K562 (cell line): ENCODE measurements at regions not wholly inside any gene's neighbourhood (a gene's known extent, or its start where the extent isn't known, plus 50 kb on each side); places are given as distances from the start of the nearest gene placed in this dataset.
"Not testable (repeated sequence)": the region's sequence is repeated elsewhere in the genome, so short reads cannot be mapped to it uniquely, and the experiment has no call there.

Experiments used
- ATAC-seq: fragments of 200-7000 bp; cut with Tn5 transposase; 3 replicates; pipeline ENCODE4 v1.9.1; 2020; ENCODE audit warnings: moderate library complexity
- BruUV-seq: library from RNA; stranded (reverse); fragments of 400-500 nt; replicated peaks from 2 replicates; lab custom pipeline; 2021; lab: Mats Ljungman, UMichigan
- CTCF ChIA-PET: fragments of 300-600 bp; formaldehyde crosslinking; extraction: SDS; loops from one replicate; lab custom pipeline; 2021; ENCODE audit warnings: low intra/inter-chr PET ratio; lab: Yijun Ruan, JAX
- POLR2A ChIA-PET: fragments of 300-600, 350-650 bp; sonication (Branson Sonifier 250); formaldehyde crosslinking; extraction: SDS; loops from one replicate; lab custom pipeline; 2021; ENCODE audit warnings: antibody characterized with exemption, inconsistent platforms; lab: Yijun Ruan, JAX
- DNase-seq, 4 experiments: peaks; one replicate each; pipeline versions ENCODE4 v3.0.0 to v3.0.0-alpha.2; 2011 to 2018; ENCODE audit warnings: low spot score in 3 of 4, mixed read lengths in 3 of 4; ENCODE audit errors: extremely low read depth in 1 of 4
- FAIRE-seq: peaks from 2 replicates; lab custom pipeline; 2011; peaks lifted over from hg19 to GRCh38; lab: Jason Lieb, UNC
- H2AFZ ChIP-seq: 2 replicates; pipeline ENCODE4 v1.6.0; 2011; ENCODE audit warnings: low read depth, low read length, control low read depth, inconsistent platforms
- H3K27ac ChIP-seq: fragments of 200-600 bp; 3 replicates; pipeline ENCODE4 v1.8.0; 2011; ENCODE audit warnings: low read depth, mild to moderate bottlenecking, control low read depth, inconsistent platforms, low read length, moderate library complexity, mixed read lengths; ENCODE audit errors: extremely low read depth
- H3K27me3 ChIP-seq, 2 experiments: fragments of 300-600 bp in 1 of 2; 2 replicates in 1 of 2; 3 replicates in 1 of 2; pipeline versions ENCODE4 v1.6.0 to v1.8.0; 2011; ENCODE audit warnings: inconsistent platforms in 2 of 2, low read length in 2 of 2, mild to moderate bottlenecking in 1 of 2, mixed read lengths in 1 of 2, moderate library complexity in 1 of 2; ENCODE audit not compliant: control insufficient read depth in 2 of 2, insufficient read depth in 2 of 2
- H3K36me3 ChIP-seq: fragments of 300-600 bp; 3 replicates; pipeline ENCODE4 v1.8.0; 2011; ENCODE audit warnings: mild to moderate bottlenecking, low read length, inconsistent platforms; ENCODE audit not compliant: control insufficient read depth, insufficient read depth
- H3K4me1 ChIP-seq, 2 experiments: fragments of 200-600 bp in 1 of 2; replicated peaks in 1 of 2; 2 replicates in 1 of 2; 3 replicates in 1 of 2; pipeline versions ENCODE4 v1.5.1 to v1.8.0; 2011; ENCODE audit warnings: inconsistent platforms in 2 of 2, low read length in 2 of 2, mild to moderate bottlenecking in 1 of 2, mixed read lengths in 1 of 2, moderate library complexity in 1 of 2; ENCODE audit not compliant: control insufficient read depth in 2 of 2, insufficient read depth in 2 of 2
- H3K4me2 ChIP-seq: 2 replicates; pipeline ENCODE4 v1.6.1; 2011; ENCODE audit warnings: low read length, control low read depth, inconsistent platforms, mixed read lengths; ENCODE audit not compliant: insufficient read depth
- H3K4me3 ChIP-seq: fragments of 200-600 bp; sonication (generic), shearing (Covaris generic); 2 replicates; pipeline ENCODE4 v1.5.1; 2016; ENCODE audit warnings: control low read depth, inconsistent platforms
- H3K79me2 ChIP-seq: fragments of 200-600 bp; 3 replicates; pipeline ENCODE4 v1.8.0; 2011; ENCODE audit warnings: low read length, inconsistent platforms; ENCODE audit not compliant: control insufficient read depth, insufficient read depth
- H3K9ac ChIP-seq, 2 experiments: 2 replicates each; pipeline versions ENCODE4 v1.6.0 to v1.6.1; 2011; ENCODE audit warnings: low read depth in 2 of 2, low read length in 2 of 2, control low read depth in 1 of 2, inconsistent platforms in 1 of 2, mild to moderate bottlenecking in 1 of 2, mixed read lengths in 1 of 2; ENCODE audit not compliant: insufficient read depth in 1 of 2
- H3K9me1 ChIP-seq: one replicate; pipeline ENCODE4 v1.6.0; 2011; ENCODE audit warnings: inconsistent platforms, mild to moderate bottlenecking, low read length, moderate library complexity; ENCODE audit not compliant: control insufficient read depth, insufficient read depth
- H3K9me3 ChIP-seq: replicated peaks from 2 replicates; pipeline ENCODE4 v1.5.1; 2011; ENCODE audit warnings: low read depth, low read length, inconsistent platforms; ENCODE audit not compliant: control insufficient read depth, insufficient read depth
- H4K20me1 ChIP-seq: replicated peaks from 2 replicates; pipeline ENCODE4 v1.6.1; 2011; ENCODE audit warnings: low read length, inconsistent platforms, mixed read lengths; ENCODE audit not compliant: control insufficient read depth, insufficient read depth
- ARHGAP35 ChIP-seq: fragments of 450-650 bp; IDR thresholded peaks from 2 replicates; pipeline ENCODE4 v1.6.1; 2018; ENCODE audit not compliant: partially characterized antibody
- FOXA3 ChIP-seq, 2 experiments: fragments of 450-650 bp in 1 of 2; sonication (generic) in 1 of 2; formaldehyde crosslinking; IDR thresholded peaks in 1 of 2; conservative IDR thresholded peaks in 1 of 2; 2 replicates each; pipeline versions ENCODE4 v1.4.0 to v1.8.0; 2020 to 2022; ENCODE audit warnings: mild to moderate bottlenecking in 2 of 2, missing genetic modification reagents in 1 of 2
- HES1 ChIP-seq: fragments of 450-650 bp; IDR thresholded peaks from 2 replicates; pipeline ENCODE4 v1.6.1; 2016; ENCODE audit warnings: low read depth, mild to moderate bottlenecking, moderate library complexity
- JUNB ChIP-seq: fragments of 450-650 bp; formaldehyde crosslinking; conservative IDR thresholded peaks from 2 replicates; pipeline ENCODE4 v1.4.0; 2020; ENCODE audit warnings: mild to moderate bottlenecking
- POLR2G ChIP-seq: fragments of 200-400 bp; formaldehyde crosslinking; IDR thresholded peaks from 2 replicates; pipeline ENCODE4 v1.6.1; 2017; ENCODE audit warnings: low read depth, mild to moderate bottlenecking, antibody characterized with exemption, low read length, moderate library complexity
- SPI1 ChIP-seq: IDR thresholded peaks from 2 replicates; pipeline ENCODE4 v1.6.1; 2011; ENCODE audit warnings: low read depth, low read length, control low read depth, borderline replicate concordance
- STAT5B ChIP-seq: fragments of 250-450 bp; sonication (Bioruptor Pico); IDR thresholded peaks from 2 replicates; pipeline ENCODE4 v1.8.0; 2021; ENCODE audit warnings: mild to moderate bottlenecking, inconsistent platforms
- WGBS: fragments of 100-300 bp; shearing (Covaris generic); methylation state at CpG from one replicate; pipeline ENCODE4 v1.1.6; 2016; ENCODE audit warnings: low coverage, mixed read lengths; ENCODE audit not compliant: insufficient coverage; ENCODE audit errors: missing lambda C conversion rate; 5-methylcytosine and 5-hydroxymethylcytosine counted together
- in situ Hi-C: fragments of 300-500 bp; cut with MboI; formaldehyde crosslinking; loops from 4 replicates; pipeline ENCODE4 v1.15.0; 2018; ENCODE audit warnings: inconsistent platforms, mixed read lengths
- intact Hi-C: fragments of 100-400 bp; cut with micrococcal nuclease; formaldehyde crosslinking; loops from 2 replicates; pipeline ENCODE4 v1.14.2; 2022
- TF ChIP-seq, protein P1 (sequence below): sonication (generic); formaldehyde crosslinking; IDR thresholded peaks from 2 replicates; pipeline ENCODE4 v1.8.0; 2022; ENCODE audit warnings: mild to moderate bottlenecking, missing genetic modification reagents

GRCh38 chrX:63525491-63525890 lies 174.4 kb upstream of the SPIN4 start (continued):
- TF ChIP-seq, protein P1, sequence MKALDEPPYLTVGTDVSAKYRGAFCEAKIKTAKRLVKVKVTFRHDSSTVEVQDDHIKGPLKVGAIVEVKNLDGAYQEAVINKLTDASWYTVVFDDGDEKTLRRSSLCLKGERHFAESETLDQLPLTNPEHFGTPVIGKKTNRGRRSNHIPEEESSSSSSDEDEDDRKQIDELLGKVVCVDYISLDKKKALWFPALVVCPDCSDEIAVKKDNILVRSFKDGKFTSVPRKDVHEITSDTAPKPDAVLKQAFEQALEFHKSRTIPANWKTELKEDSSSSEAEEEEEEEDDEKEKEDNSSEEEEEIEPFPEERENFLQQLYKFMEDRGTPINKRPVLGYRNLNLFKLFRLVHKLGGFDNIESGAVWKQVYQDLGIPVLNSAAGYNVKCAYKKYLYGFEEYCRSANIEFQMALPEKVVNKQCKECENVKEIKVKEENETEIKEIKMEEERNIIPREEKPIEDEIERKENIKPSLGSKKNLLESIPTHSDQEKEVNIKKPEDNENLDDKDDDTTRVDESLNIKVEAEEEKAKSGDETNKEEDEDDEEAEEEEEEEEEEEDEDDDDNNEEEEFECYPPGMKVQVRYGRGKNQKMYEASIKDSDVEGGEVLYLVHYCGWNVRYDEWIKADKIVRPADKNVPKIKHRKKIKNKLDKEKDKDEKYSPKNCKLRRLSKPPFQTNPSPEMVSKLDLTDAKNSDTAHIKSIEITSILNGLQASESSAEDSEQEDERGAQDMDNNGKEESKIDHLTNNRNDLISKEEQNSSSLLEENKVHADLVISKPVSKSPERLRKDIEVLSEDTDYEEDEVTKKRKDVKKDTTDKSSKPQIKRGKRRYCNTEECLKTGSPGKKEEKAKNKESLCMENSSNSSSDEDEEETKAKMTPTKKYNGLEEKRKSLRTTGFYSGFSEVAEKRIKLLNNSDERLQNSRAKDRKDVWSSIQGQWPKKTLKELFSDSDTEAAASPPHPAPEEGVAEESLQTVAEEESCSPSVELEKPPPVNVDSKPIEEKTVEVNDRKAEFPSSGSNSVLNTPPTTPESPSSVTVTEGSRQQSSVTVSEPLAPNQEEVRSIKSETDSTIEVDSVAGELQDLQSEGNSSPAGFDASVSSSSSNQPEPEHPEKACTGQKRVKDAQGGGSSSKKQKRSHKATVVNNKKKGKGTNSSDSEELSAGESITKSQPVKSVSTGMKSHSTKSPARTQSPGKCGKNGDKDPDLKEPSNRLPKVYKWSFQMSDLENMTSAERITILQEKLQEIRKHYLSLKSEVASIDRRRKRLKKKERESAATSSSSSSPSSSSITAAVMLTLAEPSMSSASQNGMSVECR: no peak
- TF ChIP-seq STAT5B (no peak), ARHGAP35 (no peak), POLR2G (no peak), HES1 (no peak), SPI1 (no peak), JUNB (CRISPR knock-in tag) (no peak)
- TF ChIP-seq, all 486 proteins: peak for 0

DNA sequence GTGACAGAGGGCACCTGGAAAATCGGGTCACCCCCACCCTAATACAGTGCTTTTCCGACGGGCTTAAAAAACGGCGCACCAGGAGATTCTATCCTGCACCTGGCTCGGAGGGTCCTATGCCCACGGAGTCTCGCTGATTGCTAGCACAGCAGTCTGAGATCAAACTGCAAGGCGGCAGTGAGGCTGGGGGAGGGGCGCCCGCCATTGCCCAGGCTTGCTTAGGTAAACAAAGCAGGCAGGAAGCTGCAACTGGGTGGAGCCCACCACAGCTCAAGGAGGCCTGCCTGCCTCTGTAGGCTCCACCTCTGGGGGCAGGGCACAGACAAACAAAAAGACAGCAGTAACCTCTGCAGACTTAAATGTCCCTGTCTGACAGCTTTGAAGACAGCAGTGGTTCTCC lies 168.2 kb upstream of the SPIN4 start:
- H3K9ac ChIP-seq, FAIRE-seq, POLR2A ChIA-PET, H2AFZ ChIP-seq, H3K27ac ChIP-seq, CTCF ChIA-PET, H3K9me3 ChIP-seq, in situ Hi-C loops, H3K9me1 ChIP-seq, H3K4me2 ChIP-seq, H3K27me3 ChIP-seq, H3K79me2 ChIP-seq, H3K4me3 ChIP-seq, BruUV-seq, H4K20me1 ChIP-seq, ATAC-seq, H3K36me3 ChIP-seq, intact Hi-C loops, H3K4me1 ChIP-seq: not testable (repeated sequence)
- peak in 1 of 2 experiments; percentile 75; a peak in 2 of 4 replicates for TF ChIP-seq FOXA3 (CRISPR knock-in tag; conservative IDR thresholded peaks at IDR 0.05 in 1 of 2, IDR thresholded peaks at IDR 0.05 in 1 of 2)
- peak in 1 of 4 experiments; percentile 15 for DNase-seq
- 0% methylated on average over 5 of the region's 11 CpGs for WGBS
